ENCODE measurements at regions not wholly inside any gene's neighbourhood (a gene's known extent, or its start where the extent isn't known, plus 50 kb on each side); places are given as distances from the start of the nearest gene placed in this dataset.

DNA sequence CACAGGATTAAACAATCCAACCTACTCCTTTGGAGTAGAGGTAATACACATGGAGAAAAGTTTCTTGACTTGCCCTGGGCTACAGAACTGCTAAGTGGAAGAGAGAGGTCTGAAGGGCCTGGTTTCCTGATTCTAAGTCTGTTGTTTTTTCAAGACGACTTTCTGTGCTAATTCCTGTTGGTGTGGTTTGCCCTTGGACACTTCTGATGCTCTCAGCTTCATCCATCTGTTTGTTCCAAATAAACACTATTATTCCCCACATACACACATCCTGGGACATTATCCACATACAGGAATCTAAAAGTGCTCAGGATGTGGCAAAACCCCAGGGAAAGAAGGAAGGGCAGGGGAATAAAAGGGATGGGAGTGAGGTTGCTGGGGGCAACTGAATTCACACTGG is 393.5 kb upstream of the TBL1XR1 start (continued):
- TF ChIP-seq, protein P1, sequence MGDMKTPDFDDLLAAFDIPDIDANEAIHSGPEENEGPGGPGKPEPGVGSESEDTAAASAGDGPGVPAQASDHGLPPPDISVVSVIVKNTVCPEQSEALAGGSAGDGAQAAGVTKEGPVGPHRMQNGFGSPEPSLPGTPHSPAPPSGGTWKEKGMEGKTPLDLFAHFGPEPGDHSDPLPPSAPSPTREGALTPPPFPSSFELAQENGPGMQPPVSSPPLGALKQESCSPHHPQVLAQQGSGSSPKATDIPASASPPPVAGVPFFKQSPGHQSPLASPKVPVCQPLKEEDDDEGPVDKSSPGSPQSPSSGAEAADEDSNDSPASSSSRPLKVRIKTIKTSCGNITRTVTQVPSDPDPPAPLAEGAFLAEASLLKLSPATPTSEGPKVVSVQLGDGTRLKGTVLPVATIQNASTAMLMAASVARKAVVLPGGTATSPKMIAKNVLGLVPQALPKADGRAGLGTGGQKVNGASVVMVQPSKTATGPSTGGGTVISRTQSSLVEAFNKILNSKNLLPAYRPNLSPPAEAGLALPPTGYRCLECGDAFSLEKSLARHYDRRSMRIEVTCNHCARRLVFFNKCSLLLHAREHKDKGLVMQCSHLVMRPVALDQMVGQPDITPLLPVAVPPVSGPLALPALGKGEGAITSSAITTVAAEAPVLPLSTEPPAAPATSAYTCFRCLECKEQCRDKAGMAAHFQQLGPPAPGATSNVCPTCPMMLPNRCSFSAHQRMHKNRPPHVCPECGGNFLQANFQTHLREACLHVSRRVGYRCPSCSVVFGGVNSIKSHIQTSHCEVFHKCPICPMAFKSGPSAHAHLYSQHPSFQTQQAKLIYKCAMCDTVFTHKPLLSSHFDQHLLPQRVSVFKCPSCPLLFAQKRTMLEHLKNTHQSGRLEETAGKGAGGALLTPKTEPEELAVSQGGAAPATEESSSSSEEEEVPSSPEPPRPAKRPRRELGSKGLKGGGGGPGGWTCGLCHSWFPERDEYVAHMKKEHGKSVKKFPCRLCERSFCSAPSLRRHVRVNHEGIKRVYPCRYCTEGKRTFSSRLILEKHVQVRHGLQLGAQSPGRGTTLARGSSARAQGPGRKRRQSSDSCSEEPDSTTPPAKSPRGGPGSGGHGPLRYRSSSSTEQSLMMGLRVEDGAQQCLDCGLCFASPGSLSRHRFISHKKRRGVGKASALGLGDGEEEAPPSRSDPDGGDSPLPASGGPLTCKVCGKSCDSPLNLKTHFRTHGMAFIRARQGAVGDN (CRISPR knock-in tag; IDR thresholded peaks at IDR 0.05): no peak

DNA sequence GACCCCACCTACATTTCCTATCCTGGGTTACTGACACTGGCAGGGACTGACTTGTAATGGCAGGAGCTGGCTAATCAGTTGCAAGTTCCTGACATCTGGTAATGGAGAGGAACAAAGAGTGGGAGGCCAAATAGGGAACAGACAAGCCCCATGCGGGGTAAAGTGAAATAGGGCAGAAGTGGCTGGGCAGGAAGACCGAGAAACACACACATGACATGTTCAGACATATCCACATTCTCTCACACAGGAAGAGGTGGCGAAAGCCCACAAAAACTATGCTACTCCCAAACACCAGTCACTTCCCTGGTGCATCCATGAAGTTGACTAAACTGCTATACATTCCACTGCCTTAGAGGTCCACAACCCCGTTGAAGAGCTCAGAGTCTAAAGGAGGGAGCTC is 394.1 kb upstream of the TBL1XR1 start:
- in situ Hi-C loops (cut with HindIII; ENCODE audit: extremely low pct_ligation_motif_present, low pct_unique_long_range_greater_than_20kb) (no loop called here), intact Hi-C loops (cut with micrococcal nuclease; ENCODE audit: unreplicated experiment) (no loop called here)
- WGBS (ENCODE audit: low lambda C conversion rate): 47% methylated on average over 3 of the region's 4 CpGs
- DNase-seq (ENCODE audit: low spot score) (no peak), FAIRE-seq (no peak), ATAC-seq (peak; percentile 84)
- no peaks in the 10 kb centered on the region for H3K9me3 ChIP-seq (ENCODE audit: low read length)
- TF ChIP-seq MED1 (CRISPR knock-in tag; IDR thresholded peaks at IDR 0.05): no peak
- no peak for TF ChIP-seq SAFB2 (CRISPR knock-in tag; IDR thresholded peaks at IDR 0.05; ENCODE audit: borderline replicate concordance, low read depth)
- TF ChIP-seq, protein P2, sequence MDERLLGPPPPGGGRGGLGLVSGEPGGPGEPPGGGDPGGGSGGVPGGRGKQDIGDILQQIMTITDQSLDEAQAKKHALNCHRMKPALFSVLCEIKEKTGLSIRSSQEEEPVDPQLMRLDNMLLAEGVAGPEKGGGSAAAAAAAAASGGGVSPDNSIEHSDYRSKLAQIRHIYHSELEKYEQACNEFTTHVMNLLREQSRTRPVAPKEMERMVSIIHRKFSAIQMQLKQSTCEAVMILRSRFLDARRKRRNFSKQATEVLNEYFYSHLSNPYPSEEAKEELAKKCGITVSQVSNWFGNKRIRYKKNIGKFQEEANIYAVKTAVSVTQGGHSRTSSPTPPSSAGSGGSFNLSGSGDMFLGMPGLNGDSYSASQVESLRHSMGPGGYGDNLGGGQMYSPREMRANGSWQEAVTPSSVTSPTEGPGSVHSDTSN (CRISPR knock-in tag; IDR thresholded peaks at IDR 0.05): no peak
- peak overlapping the region; percentile 38 for H2AFZ ChIP-seq (ENCODE audit: low read length)
- peak overlapping the region; percentile 28; the same call in 1 of the 2 replicates for H3K4me2 ChIP-seq (ENCODE audit: low read depth, low read length)
- no peaks in the 10 kb centered on the region for H3K27me3 ChIP-seq (ENCODE audit: control insufficient read depth in 1 of 2, insufficient read depth in 2 of 2, low read length in 2 of 2)
- H3K9ac ChIP-seq (ENCODE audit: insufficient read depth, low read depth, low read length): no peak overlapping the region
- no peak overlapping the region for H3K27ac ChIP-seq (ENCODE audit: extremely low read length, insufficient read depth, low read length)
- BruUV-seq (replicated peaks): no TSS peak
- ChIA-PET POLR2A (no interaction called here), CTCF (ENCODE audit: low intra/inter-chr PET ratio, low total read pairs) (no interaction called here)
- H3K79me2 ChIP-seq (ENCODE audit: insufficient read depth, low read length): no peaks in the 10 kb centered on the region
- no peaks in the 10 kb centered on the region for H4K20me1 ChIP-seq (ENCODE audit: insufficient read depth, low read length)
- H3K4me1 ChIP-seq (ENCODE audit: insufficient read depth, low read length): peaks cover 37% of the 10 kb centered on the region
- no peaks in the 10 kb centered on the region for H3K36me3 ChIP-seq (replicated peaks in 1 of 2; ENCODE audit: control insufficient read depth in 1 of 2, insufficient read depth in 2 of 2, low read length in 2 of 2)
- H3K4me3 ChIP-seq (replicated peaks in 1 of 3; ENCODE audit: insufficient read depth in 1 of 3, low read depth in 2 of 3, low read length in 3 of 3): no peak overlapping the region
